Omental fat pad (tissue), 3 donors: ENCODE measurements at regions not wholly inside any gene's neighbourhood (a gene's known extent, or its start where the extent isn't known, plus 50 kb on each side); places are given as distances from the start of the nearest gene placed in this dataset.

Source experiments
- ATAC-seq: fragments of 150-250 bp; one replicate; pipeline ENCODE4 v1.9.1; 2016; ENCODE audit warnings: mild to moderate bottlenecking, moderate library complexity; ENCODE audit not compliant: low FRiP score
- DNase-seq: peaks from one replicate; pipeline ENCODE4 v3.0.0-alpha.2; 2019; ENCODE audit warnings: low spot score
- CTCF ChIP-seq, 3 donors: fragments of 450-650 bp; IDR thresholded peaks; one replicate each; pipeline ENCODE4 v1.5.1; 2016 to 2017; ENCODE audit warnings: antibody characterized with exemption in 3 of 3, mild to moderate bottlenecking in 3 of 3, moderate library complexity in 2 of 3

GRCh38 chr7:17685141-17685540, 255.2 kb downstream of the SNX13 start:
- no peak for TF ChIP-seq CTCF (IDR thresholded peaks at IDR 0.05)
- ATAC-seq: no peak
- no peak for DNase-seq

- DNase-seq: no peak
- no peak for ATAC-seq
- no peak for TF ChIP-seq CTCF (IDR thresholded peaks at IDR 0.05)
These were observed 252.9 kb downstream of the SNX13 start for GRCh38 chr7:17687361-17687760.

GRCh38 chr7:17689361-17689902, 250.9 kb downstream of the SNX13 start:
- no peak for DNase-seq
- ATAC-seq: no peak
- TF ChIP-seq CTCF (IDR thresholded peaks at IDR 0.05): no peak

GRCh38 chr7:17690030-17690429, 250.3 kb downstream of the SNX13 start:
- TF ChIP-seq CTCF (IDR thresholded peaks at IDR 0.05): no peak
- ATAC-seq: no peak
- no peak for DNase-seq

- TF ChIP-seq CTCF (IDR thresholded peaks at IDR 0.05): no peak
- ATAC-seq: no peak
- DNase-seq: no peak
These were observed 243.9 kb downstream of the SNX13 start for GRCh38 chr7:17696422-17696821.

- no peak for ATAC-seq
- no peak for TF ChIP-seq CTCF (IDR thresholded peaks at IDR 0.05)
These were observed 243.0 kb downstream of the SNX13 start for GRCh38 chr7:17697128-17697881.

GRCh38 chr7:17699696-17700095, 240.6 kb downstream of the SNX13 start:
- no peak for ATAC-seq
- no peak for DNase-seq

More at GRCh38 chr7:17697128-17697881, 243.0 kb downstream of the SNX13 start:
- DNase-seq: no peak

More at GRCh38 chr7:17699696-17700095, 240.6 kb downstream of the SNX13 start:
- no peak for TF ChIP-seq CTCF (IDR thresholded peaks at IDR 0.05)
